Esophagus squamous epithelium (tissue), 5 donors: ENCODE measurements at regions not wholly inside any gene's neighbourhood (a gene's known extent, or its start where the extent isn't known, plus 50 kb on each side); places are given as distances from the start of the nearest gene placed in this dataset.

Experiments
- DNase-seq: peaks from one replicate; lab custom pipeline; 2025; lab: John Stamatoyannopoulos, UW
- H3K27ac ChIP-seq, 4 donors: fragments of 200-600 bp; sonication (generic); one replicate each; pipeline ENCODE4 v1.5.1; 2016 to 2019; ENCODE audit warnings: mild to moderate bottlenecking in 1 of 4
- H3K27me3 ChIP-seq, 4 donors: fragments of 200-600 bp; sonication (generic); 1 replicate in 3 of 4; 2 replicates in 1 of 4; pipeline versions ENCODE4 v1.5.1 to v1.6.0; 2017 to 2021; ENCODE audit warnings: antibody characterized with exemption in 1 of 4
- H3K36me3 ChIP-seq, 3 donors: fragments of 200-600 bp; sonication (generic); one replicate each; pipeline ENCODE4 v1.5.1; 2016 to 2019
- H3K4me1 ChIP-seq, 3 donors: fragments of 200-600 bp; sonication (generic); one replicate each; pipeline ENCODE4 v1.5.1; 2017 to 2019
- H3K4me3 ChIP-seq, 4 donors: fragments of 200-600 bp; sonication (generic); 1 replicate in 3 of 4; 2 replicates in 1 of 4; pipeline ENCODE4 v1.5.1; 2016 to 2019; ENCODE audit warnings: mild to moderate bottlenecking in 2 of 4, moderate library complexity in 1 of 4
- H3K9me3 ChIP-seq, 3 donors: fragments of 200-600 bp; sonication (generic); one replicate each; pipeline ENCODE4 v1.5.1; 2016 to 2019
- POLR2A ChIP-seq, 4 donors: fragments of 450-650 bp; IDR thresholded peaks; one replicate each; pipeline ENCODE4 v1.6.1; 2017; ENCODE audit warnings: antibody characterized with exemption in 4 of 4, mild to moderate bottlenecking in 4 of 4, moderate library complexity in 3 of 4
- WGBS, 2 donors: methylation state at CpG; one replicate each; pipeline ENCODE4 v1.1.5; 2018; 5-methylcytosine and 5-hydroxymethylcytosine counted together
- intact Hi-C: fragments of 100-400 bp; cut with DNase I; formaldehyde crosslinking; loops from one replicate; pipeline ENCODE4 v1.15.0; 2022
- TF ChIP-seq, protein P1 (sequence below), 6 experiments: fragments of 450-650 bp in 4 of 6; fragments of 200-600 bp in 2 of 6; sonication (generic) in 2 of 6; IDR thresholded peaks; one replicate each; pipeline ENCODE4 v1.5.1; 2016 to 2019; ENCODE audit warnings: antibody characterized with exemption in 6 of 6, mild to moderate bottlenecking in 4 of 6, moderate library complexity in 4 of 6
- donor health status: DM: yes; HTN: yes; CAD: no.

DNA sequence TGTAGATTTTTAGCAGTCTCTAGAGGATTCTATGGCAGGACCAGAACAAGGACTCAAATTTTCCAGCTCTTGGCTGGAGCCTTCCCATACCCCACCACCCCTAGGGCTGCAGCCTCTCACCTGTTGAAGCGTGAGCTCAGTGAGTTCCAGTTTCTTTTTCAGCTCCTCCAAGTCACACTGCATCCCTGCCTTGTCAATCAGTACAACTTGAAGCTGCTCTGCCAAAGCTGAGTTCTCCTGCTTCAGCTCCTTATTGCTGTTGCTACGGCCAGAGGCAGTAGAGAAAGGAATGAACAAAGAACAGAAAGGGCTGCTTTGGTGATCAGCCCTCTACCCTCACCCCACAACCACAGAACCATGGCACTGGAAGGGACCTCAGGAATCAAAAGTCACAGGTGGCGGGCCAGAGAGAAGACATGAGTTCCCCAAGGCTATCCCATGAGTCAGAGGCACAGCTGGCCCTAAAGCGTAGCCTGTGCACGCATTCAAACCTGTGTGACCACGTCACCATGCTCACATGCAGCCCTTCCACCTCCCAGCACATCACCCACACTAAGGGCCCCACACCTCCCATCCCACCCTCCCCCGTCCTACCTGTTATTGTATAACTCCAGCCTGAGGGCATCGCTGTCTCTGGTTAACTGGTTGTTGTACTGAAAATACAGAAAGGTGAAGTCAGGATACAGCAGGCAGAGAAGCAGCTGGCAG, 83.3 kb upstream of the C2CD4B start:
- DNase-seq: no peak
- Histone ChIP-seq H3K4me1 (peaks cover 0 to 7% (median 0%) of the 10 kb centered on the region in 3 donors), H3K36me3 (no peaks in the 10 kb centered on the region), H3K9me3 (no peaks in the 10 kb centered on the region), H3K27ac (no peak overlapping the region), H3K4me3 (no peak overlapping the region), H3K27me3 (no peaks in the 10 kb centered on the region)
- WGBS, 2 donors: 22 to 69% methylated on average over 7 to 8 of the region's 8 CpGs
- TF ChIP-seq, protein P1, sequence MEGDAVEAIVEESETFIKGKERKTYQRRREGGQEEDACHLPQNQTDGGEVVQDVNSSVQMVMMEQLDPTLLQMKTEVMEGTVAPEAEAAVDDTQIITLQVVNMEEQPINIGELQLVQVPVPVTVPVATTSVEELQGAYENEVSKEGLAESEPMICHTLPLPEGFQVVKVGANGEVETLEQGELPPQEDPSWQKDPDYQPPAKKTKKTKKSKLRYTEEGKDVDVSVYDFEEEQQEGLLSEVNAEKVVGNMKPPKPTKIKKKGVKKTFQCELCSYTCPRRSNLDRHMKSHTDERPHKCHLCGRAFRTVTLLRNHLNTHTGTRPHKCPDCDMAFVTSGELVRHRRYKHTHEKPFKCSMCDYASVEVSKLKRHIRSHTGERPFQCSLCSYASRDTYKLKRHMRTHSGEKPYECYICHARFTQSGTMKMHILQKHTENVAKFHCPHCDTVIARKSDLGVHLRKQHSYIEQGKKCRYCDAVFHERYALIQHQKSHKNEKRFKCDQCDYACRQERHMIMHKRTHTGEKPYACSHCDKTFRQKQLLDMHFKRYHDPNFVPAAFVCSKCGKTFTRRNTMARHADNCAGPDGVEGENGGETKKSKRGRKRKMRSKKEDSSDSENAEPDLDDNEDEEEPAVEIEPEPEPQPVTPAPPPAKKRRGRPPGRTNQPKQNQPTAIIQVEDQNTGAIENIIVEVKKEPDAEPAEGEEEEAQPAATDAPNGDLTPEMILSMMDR (IDR thresholded peaks at IDR 0.05): no peak
- TF ChIP-seq POLR2A (IDR thresholded peaks at IDR 0.05): no peak
- intact Hi-C loops: no loop called here

DNA sequence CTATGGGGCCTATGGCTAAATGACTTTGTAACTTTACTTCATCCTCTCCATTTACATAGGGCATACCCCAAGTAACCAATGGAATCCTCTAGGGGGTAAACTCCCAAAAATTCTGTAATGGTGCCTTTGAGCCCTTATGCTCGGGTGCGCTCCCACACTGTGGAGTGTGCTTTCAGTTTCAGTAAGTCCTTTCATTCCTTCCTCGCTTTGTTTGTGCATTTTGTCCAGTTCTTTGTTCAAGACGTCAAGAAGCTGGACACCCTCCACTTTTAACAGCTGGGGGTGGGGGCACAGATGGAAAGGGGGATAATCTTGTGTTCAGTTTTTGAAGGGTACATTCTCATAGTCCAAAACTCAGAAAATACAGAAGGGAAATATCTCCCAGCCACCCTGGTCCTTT, 84.4 kb upstream of the C2CD4B start:
- WGBS, 2 donors: 72 to 75% methylated on average over 4 of the region's 4 CpGs
- Histone ChIP-seq H3K4me3 (no peak overlapping the region), H3K27me3 (peaks cover 0 to 3% (median 0%) of the 10 kb centered on the region in 4 donors), H3K9me3 (no peaks in the 10 kb centered on the region), H3K27ac (no peak overlapping the region), H3K36me3 (no peaks in the 10 kb centered on the region), H3K4me1 (peaks cover 0 to 7% (median 0%) of the 10 kb centered on the region in 3 donors)
- no peak for TF ChIP-seq POLR2A (IDR thresholded peaks at IDR 0.05)
- TF ChIP-seq, protein P1 (IDR thresholded peaks at IDR 0.05): no peak
- no peak for DNase-seq
- intact Hi-C loops: no loop called here

DNA sequence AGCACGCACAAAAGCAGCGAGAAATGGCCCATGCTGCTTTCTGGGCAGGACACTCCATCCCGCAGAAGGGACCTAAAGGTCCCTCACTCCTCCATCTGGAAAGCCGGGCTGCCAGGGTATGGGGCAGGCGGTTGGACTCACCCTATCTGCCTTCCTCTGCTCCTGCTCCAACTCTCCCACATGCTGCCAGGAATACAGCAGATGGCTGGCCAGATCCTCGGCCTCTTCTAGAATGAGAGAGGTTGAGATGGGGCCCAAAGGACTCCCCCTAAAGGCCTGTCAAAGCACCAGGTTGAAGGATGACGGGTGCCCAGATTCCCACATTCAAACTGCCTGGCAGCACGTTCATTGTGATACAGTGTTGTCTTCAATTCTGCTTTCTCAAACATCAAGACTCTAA, 85.1 kb upstream of the C2CD4B start:
- no peak overlapping the region for H3K27ac ChIP-seq
- no peaks in the 10 kb centered on the region for H3K36me3 ChIP-seq
- no peaks in the 10 kb centered on the region for H3K9me3 ChIP-seq
- intact Hi-C loops: no loop called here
- DNase-seq: no peak
- peaks cover 0 to 7% (median 0%) of the 10 kb centered on the region in 3 donors for H3K4me1 ChIP-seq
- peaks cover 0 to 7% (median 0%) of the 10 kb centered on the region in 4 donors for H3K27me3 ChIP-seq
- H3K4me3 ChIP-seq: no peak overlapping the region
- no peak for TF ChIP-seq POLR2A (IDR thresholded peaks at IDR 0.05)
- TF ChIP-seq, protein P1 (IDR thresholded peaks at IDR 0.05): no peak
- WGBS, 2 donors: 83 to 94% methylated on average over 4 to 7 of the region's 8 CpGs

DNA sequence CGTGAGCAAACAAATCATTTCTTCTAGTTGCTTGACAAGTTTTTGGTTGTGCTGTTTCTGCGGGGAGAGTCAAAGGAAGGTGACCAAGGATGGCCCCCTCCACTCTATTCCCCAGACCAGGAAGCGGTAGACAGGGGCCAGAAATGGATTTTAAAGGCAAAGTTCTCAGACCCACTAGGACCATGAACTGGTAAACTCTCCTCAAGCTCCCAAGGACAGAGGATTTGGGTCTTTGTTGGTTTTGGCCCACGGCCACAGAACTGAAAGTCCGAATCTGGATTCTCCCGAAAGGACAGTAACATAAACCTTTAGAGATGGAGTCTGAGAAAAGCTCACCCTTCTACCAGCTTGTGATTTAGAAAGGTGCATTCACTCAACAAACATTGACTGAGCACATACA, 85.9 kb upstream of the C2CD4B start:
- H3K27ac ChIP-seq: no peak overlapping the region
- WGBS, 2 donors: 74 to 80% methylated on average over 3 to 6 of the region's 6 CpGs
- peaks cover 0 to 7% (median 0%) of the 10 kb centered on the region in 3 donors for H3K4me1 ChIP-seq
- no peaks in the 10 kb centered on the region for H3K9me3 ChIP-seq
- peaks cover 0 to 7% (median 0%) of the 10 kb centered on the region in 4 donors for H3K27me3 ChIP-seq
- no peaks in the 10 kb centered on the region for H3K36me3 ChIP-seq
- intact Hi-C loops: no loop called here
- TF ChIP-seq, protein P1 (IDR thresholded peaks at IDR 0.05): no peak
- no peak for TF ChIP-seq POLR2A (IDR thresholded peaks at IDR 0.05)
- no peak for DNase-seq
- H3K4me3 ChIP-seq: no peak overlapping the region

DNA sequence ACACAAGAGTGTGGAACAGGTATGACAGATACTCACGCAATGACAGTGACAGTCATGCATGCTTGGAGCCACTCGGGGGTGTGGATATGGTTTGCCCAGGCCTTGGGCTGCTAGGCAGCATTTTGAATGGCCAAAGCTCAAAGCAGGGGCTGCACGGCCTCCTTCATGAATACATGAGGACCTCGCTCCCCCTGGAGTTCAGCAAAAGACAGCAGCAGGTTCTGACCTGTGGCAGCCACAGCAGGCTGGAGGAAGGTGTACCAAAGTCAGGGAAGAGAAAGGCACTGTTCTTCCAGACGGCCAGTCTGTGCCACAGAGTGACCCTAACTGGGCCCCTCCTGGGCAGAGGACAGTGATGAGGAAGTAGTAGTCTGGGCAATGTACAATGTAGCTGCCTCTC, 88.2 kb upstream of the C2CD4B start:
- Histone ChIP-seq H3K9me3 (no peaks in the 10 kb centered on the region), H3K36me3 (no peaks in the 10 kb centered on the region), H3K27ac (no peak overlapping the region), H3K4me1 (peaks cover 0 to 6% (median 0%) of the 10 kb centered on the region in 3 donors), H3K4me3 (no peak overlapping the region), H3K27me3 (peaks cover 0 to 7% (median 0%) of the 10 kb centered on the region in 4 donors)
- TF ChIP-seq, protein P1 (IDR thresholded peaks at IDR 0.05): no peak
- no peak for TF ChIP-seq POLR2A (IDR thresholded peaks at IDR 0.05)
- intact Hi-C loops: no loop called here
- DNase-seq: no peak
- 57 to 74% methylated on average over 3 to 5 of the region's 5 CpGs for WGBS, 2 donors
